ENCODE measurements at regions not wholly inside any gene's neighbourhood (a gene's known extent, or its start where the extent isn't known, plus 50 kb on each side); places are given as distances from the start of the nearest gene placed in this dataset.
"Not testable (repeated sequence)": the region's sequence is repeated elsewhere in the genome, so short reads cannot be mapped to it uniquely, and the experiment has no call there.

- not testable (repeated sequence) for TF ChIP-seq ZNF274 (IDR thresholded peaks at IDR 0.05; ENCODE audit: low read depth, low read length); YY1 (IDR thresholded peaks at IDR 0.05; ENCODE audit: insufficient read depth, insufficient read length); SUZ12 (IDR thresholded peaks at IDR 0.05; ENCODE audit: extremely low read depth, insufficient read depth, insufficient read length)
These were observed 933.6 kb upstream of the FOXG1 start for GRCh38 chr14:27833001-27833400.
